Fibroblast of villous mesenchyme (primary cell): ENCODE measurements at regions not wholly inside any gene's neighbourhood (a gene's known extent, or its start where the extent isn't known, plus 50 kb on each side); places are given as distances from the start of the nearest gene placed in this dataset.

ENCODE experiments used
- DNase-seq: peaks from one replicate; pipeline ENCODE4 v3.0.0-alpha.2; 2010; ENCODE audit warnings: low read depth
- H3K4me3 ChIP-seq: 2 replicates; pipeline ENCODE4 v1.5.1; 2011; ENCODE audit warnings: low read depth, mild to moderate bottlenecking, low read length
- CTCF ChIP-seq: IDR thresholded peaks from 2 replicates; pipeline ENCODE4 v1.5.1; 2012; ENCODE audit warnings: low read depth, mild to moderate bottlenecking, low read length; ENCODE audit not compliant: insufficient read depth

DNA sequence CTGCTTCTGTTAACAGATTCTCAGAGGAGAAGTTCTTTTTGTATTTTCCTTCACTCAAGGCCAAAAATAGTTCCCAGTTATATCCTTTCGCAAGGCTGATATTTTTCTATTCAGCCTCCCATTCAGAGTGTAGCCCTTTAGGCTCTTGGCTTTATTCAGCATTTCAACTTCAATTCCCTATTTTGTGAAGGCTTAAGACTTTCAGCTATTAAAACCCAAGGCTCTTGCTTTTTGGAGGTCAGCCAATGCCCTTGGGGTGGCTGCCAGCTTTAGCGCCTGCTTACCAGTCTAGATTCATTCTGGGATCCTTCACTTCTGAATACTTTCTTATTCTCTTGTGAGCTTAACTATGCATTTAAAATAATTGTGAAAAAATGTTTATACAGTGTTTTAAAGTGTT, 57.3 kb upstream of the ADGRA3 start:
- DNase-seq: peak; percentile 28
- no peak for TF ChIP-seq CTCF
- no peak overlapping the region for H3K4me3 ChIP-seq

- no peak overlapping the region for H3K4me3 ChIP-seq
- no peak for TF ChIP-seq CTCF
- DNase-seq: no peak
These were observed 57.8 kb upstream of the ADGRA3 start for GRCh38 chr4:22573641-22574040.

DNA sequence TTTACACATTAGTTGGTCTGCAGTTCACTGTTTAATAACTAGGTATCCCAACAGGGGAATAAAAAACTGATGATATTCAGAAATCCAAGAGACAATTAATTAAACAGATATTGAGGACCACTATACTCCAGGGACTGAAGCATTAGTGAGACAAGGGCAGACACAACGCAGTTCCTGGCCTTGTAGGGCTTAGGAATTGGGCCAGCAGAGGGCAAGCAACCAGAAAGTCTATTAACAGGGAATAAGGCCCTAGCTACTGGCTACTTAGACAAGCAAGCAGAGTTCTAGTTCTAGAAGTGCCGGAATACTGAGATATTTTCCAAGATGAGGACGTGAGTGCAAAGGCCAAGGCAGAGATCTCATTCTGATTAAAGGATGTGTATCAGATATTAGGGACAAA, 58.6 kb upstream of the ADGRA3 start:
- DNase-seq: no peak
- no peak overlapping the region for H3K4me3 ChIP-seq
- TF ChIP-seq CTCF: no peak

GRCh38 chr4:22574880-22575279, 59.0 kb upstream of the ADGRA3 start:
- no peak overlapping the region for H3K4me3 ChIP-seq
- DNase-seq: no peak
- no peak for TF ChIP-seq CTCF

DNA sequence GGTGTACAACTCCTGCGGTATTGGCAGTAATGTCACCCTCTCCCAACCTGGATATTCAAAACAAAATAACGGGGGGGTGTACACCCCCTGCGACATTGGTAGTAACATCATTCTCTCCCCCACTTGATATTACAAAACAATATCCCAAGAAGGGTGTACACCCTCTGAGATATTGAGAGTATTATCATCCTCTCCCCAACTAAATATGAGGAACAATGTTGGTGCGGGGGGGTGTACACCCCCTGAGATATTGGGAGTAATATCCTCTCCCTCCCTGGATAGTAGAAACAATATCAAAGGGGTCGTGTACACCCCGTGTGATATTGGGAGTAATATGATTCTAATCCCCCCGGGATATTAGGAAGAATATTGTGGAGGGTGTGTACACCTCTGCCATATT, 71.4 kb upstream of the ADGRA3 start:
- DNase-seq: no peak
- TF ChIP-seq CTCF: no peak
- no peak overlapping the region for H3K4me3 ChIP-seq

- no peak for DNase-seq
- no peak for TF ChIP-seq CTCF
- no peak overlapping the region for H3K4me3 ChIP-seq
These were observed 78.1 kb upstream of the ADGRA3 start for GRCh38 chr4:22593933-22594332.

- H3K4me3 ChIP-seq: no peak overlapping the region
- DNase-seq: no peak
- no peak for TF ChIP-seq CTCF
These were observed 79.8 kb upstream of the ADGRA3 start for GRCh38 chr4:22595684-22596083.
